Stimulated activated CD4-positive, alpha-beta T cell treated with anti-CD3 and anti-CD28 coated beads, Interleukin-15, amount 100 ng/mL, for 48 hours (primary cell): ENCODE measurements at regions not wholly inside any gene's neighbourhood (a gene's known extent, or its start where the extent isn't known, plus 50 kb on each side); places are given as distances from the start of the nearest gene placed in this dataset.
"Not testable (repeated sequence)": the region's sequence is repeated elsewhere in the genome, so short reads cannot be mapped to it uniquely, and the experiment has no call there.

ENCODE experiments used
- DNase-seq, 2 donors: peaks; one replicate each; pipeline ENCODE4 v3.0.0-alpha.2; 2020; ENCODE audit warnings: low read depth in 2 of 2

GRCh38 chr6:15904651-15905376 is 224.1 kb upstream of the MYLIP start:
- DNase-seq, result no peak

- DNase-seq, result peak in 1 of 2 donors; percentile 22
Measured at GRCh38 chr6:15901141-15902115, 227.5 kb upstream of the MYLIP start.

- DNase-seq, result no peak
Measured at GRCh38 chr6:15898693-15899092, 230.2 kb upstream of the MYLIP start.

GRCh38 chr6:15897063-15897876 is 231.6 kb upstream of the MYLIP start:
- no peak for DNase-seq

- DNase-seq, result no peak
Measured at GRCh38 chr6:15894973-15895725, 232.3 kb upstream of the DTNBP1 start.

GRCh38 chr6:15893556-15894253 is 230.9 kb upstream of the DTNBP1 start:
- DNase-seq, result no peak

- DNase-seq, result no peak
Measured at GRCh38 chr6:15892369-15892768, 229.5 kb upstream of the DTNBP1 start.

- no peak for DNase-seq
Measured at GRCh38 chr6:15888798-15889772, 226.3 kb upstream of the DTNBP1 start.

GRCh38 chr6:15887491-15888461 is 224.9 kb upstream of the DTNBP1 start:
- no peak for DNase-seq

- DNase-seq, result no peak
Measured at GRCh38 chr6:15885624-15886023, 222.8 kb upstream of the DTNBP1 start.

- DNase-seq, result not testable (repeated sequence)
Measured at GRCh38 chr6:15883593-15883992, 220.8 kb upstream of the DTNBP1 start.

GRCh38 chr6:15882915-15883314 is 220.1 kb upstream of the DTNBP1 start:
- no peak for DNase-seq

GRCh38 chr6:15882345-15882744 is 219.5 kb upstream of the DTNBP1 start:
- no peak for DNase-seq

- DNase-seq, result no peak
Measured at GRCh38 chr6:15881150-15881549, 218.3 kb upstream of the DTNBP1 start.

- no peak for DNase-seq
Measured at GRCh38 chr6:15880262-15880973, 217.6 kb upstream of the DTNBP1 start.

GRCh38 chr6:15879371-15880261 is 216.8 kb upstream of the DTNBP1 start:
- peak; percentile 49 to 62 for DNase-seq
